Cardiac muscle cell (in vitro differentiated cells and primary cell): ENCODE measurements at regions not wholly inside any gene's neighbourhood (a gene's known extent, or its start where the extent isn't known, plus 50 kb on each side); places are given as distances from the start of the nearest gene placed in this dataset.

Source experiments
- DNase-seq, 2 donors: peaks; one replicate each; pipeline versions ENCODE4 v3.0.0 to v3.0.0-alpha.2; 2010 to 2017; ENCODE audit warnings: low read depth in 1 of 2, low spot score in 1 of 2
- H3K27ac ChIP-seq: fragments of 200-600 bp; sonication (generic); 2 replicates; pipeline ENCODE4 v1.5.1; 2016
- H3K27me3 ChIP-seq: fragments of 200-600 bp; sonication (generic); 2 replicates; pipeline ENCODE4 v1.6.0; 2016; ENCODE audit warnings: control low read depth
- H3K36me3 ChIP-seq: fragments of 200-600 bp; sonication (generic); 2 replicates; pipeline ENCODE4 v1.5.1; 2016; ENCODE audit warnings: control low read depth
- H3K4me1 ChIP-seq: fragments of 200-600 bp; sonication (generic); 2 replicates; pipeline ENCODE4 v1.8.1; 2017; ENCODE audit warnings: low read depth, mild to moderate bottlenecking, mixed run types
- H3K4me3 ChIP-seq: fragments of 200-600 bp; sonication (generic); 2 replicates; pipeline ENCODE4 v1.5.1; 2016; ENCODE audit warnings: mild to moderate bottlenecking
- H3K9me3 ChIP-seq: fragments of 200-600 bp; sonication (generic); 2 replicates; pipeline ENCODE4 v1.5.1; 2017; ENCODE audit warnings: low read depth, mild to moderate bottlenecking, control low read depth
- TF ChIP-seq, protein P1 (sequence below): IDR thresholded peaks from 2 replicates; pipeline ENCODE4 v1.5.1; 2012; ENCODE audit warnings: low read depth, mild to moderate bottlenecking, low read length

GRCh38 chr7:155921086-155921803, 109.0 kb upstream of the SHH start:
- TF ChIP-seq, protein P1, sequence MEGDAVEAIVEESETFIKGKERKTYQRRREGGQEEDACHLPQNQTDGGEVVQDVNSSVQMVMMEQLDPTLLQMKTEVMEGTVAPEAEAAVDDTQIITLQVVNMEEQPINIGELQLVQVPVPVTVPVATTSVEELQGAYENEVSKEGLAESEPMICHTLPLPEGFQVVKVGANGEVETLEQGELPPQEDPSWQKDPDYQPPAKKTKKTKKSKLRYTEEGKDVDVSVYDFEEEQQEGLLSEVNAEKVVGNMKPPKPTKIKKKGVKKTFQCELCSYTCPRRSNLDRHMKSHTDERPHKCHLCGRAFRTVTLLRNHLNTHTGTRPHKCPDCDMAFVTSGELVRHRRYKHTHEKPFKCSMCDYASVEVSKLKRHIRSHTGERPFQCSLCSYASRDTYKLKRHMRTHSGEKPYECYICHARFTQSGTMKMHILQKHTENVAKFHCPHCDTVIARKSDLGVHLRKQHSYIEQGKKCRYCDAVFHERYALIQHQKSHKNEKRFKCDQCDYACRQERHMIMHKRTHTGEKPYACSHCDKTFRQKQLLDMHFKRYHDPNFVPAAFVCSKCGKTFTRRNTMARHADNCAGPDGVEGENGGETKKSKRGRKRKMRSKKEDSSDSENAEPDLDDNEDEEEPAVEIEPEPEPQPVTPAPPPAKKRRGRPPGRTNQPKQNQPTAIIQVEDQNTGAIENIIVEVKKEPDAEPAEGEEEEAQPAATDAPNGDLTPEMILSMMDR: no peak
- no peaks in the 10 kb centered on the region for H3K36me3 ChIP-seq
- no peaks in the 10 kb centered on the region for H3K27me3 ChIP-seq
- no peak for DNase-seq
- H3K4me3 ChIP-seq: no peak overlapping the region
- H3K9me3 ChIP-seq: no peaks in the 10 kb centered on the region
- no peak overlapping the region for H3K27ac ChIP-seq
- no peaks in the 10 kb centered on the region for H3K4me1 ChIP-seq

DNA sequence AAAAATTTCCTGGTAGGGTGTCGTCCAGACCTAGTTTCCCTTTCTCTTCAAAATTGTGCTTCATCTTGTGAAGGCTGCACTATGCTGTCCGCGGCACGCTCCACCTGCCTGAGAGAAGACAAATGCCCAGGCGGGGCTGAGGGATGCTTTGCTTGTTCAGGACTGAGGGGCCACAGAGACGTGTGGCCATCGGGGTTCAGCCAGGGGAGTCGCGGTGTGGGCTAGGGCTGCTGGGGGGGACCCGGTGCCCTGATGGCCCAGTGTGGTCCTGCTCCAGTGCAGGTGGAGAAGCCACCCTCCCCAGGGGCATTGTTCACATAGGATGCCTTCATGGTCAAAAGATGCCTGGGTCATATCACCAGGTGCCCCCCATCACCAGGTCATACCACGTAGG, 107.8 kb upstream of the SHH start:
- H3K36me3 ChIP-seq: no peaks in the 10 kb centered on the region
- H3K27ac ChIP-seq: no peak overlapping the region
- TF ChIP-seq, protein P1: no peak
- no peaks in the 10 kb centered on the region for H3K4me1 ChIP-seq
- H3K4me3 ChIP-seq: no peak overlapping the region
- no peak for DNase-seq
- H3K27me3 ChIP-seq: no peaks in the 10 kb centered on the region
- no peaks in the 10 kb centered on the region for H3K9me3 ChIP-seq

- Histone ChIP-seq H3K27me3 (no peaks in the 10 kb centered on the region), H3K4me1 (no peaks in the 10 kb centered on the region), H3K27ac (no peak overlapping the region), H3K36me3 (no peaks in the 10 kb centered on the region), H3K4me3 (no peak overlapping the region), H3K9me3 (no peaks in the 10 kb centered on the region)
- TF ChIP-seq, protein P1: no peak
- DNase-seq: no peak
Observed at GRCh38 chr7:155919391-155920067, 107.3 kb upstream of the SHH start.

- Histone ChIP-seq H3K4me3 (no peak overlapping the region), H3K27me3 (no peaks in the 10 kb centered on the region), H3K9me3 (no peaks in the 10 kb centered on the region), H3K27ac (no peak overlapping the region), H3K36me3 (no peaks in the 10 kb centered on the region), H3K4me1 (no peaks in the 10 kb centered on the region)
- TF ChIP-seq, protein P1: no peak
- DNase-seq: peak in 1 of 2 donors; percentile 80
Observed at GRCh38 chr7:155918720-155919390, 106.6 kb upstream of the SHH start.

GRCh38 chr7:155917836-155918430, 105.7 kb upstream of the SHH start:
- H3K27ac ChIP-seq: no peak overlapping the region
- no peak overlapping the region for H3K4me3 ChIP-seq
- H3K9me3 ChIP-seq: no peaks in the 10 kb centered on the region
- no peaks in the 10 kb centered on the region for H3K4me1 ChIP-seq
- no peaks in the 10 kb centered on the region for H3K27me3 ChIP-seq
- TF ChIP-seq, protein P1: no peak
- DNase-seq: peak in 1 of 2 donors; percentile 6
- H3K36me3 ChIP-seq: no peaks in the 10 kb centered on the region
